HCT116 (cell line): ENCODE measurements at regions not wholly inside any gene's neighbourhood (a gene's known extent, or its start where the extent isn't known, plus 50 kb on each side); places are given as distances from the start of the nearest gene placed in this dataset.

Source experiments
- ATAC-seq: fragments of 200-7000 bp; cut with Tn5 transposase; 2 replicates; pipeline ENCODE4 v1.9.1; 2020; ENCODE audit warnings: mild to moderate bottlenecking, moderate library complexity
- BruUV-seq: library from RNA; stranded (reverse); fragments of 400-500 nt; replicated peaks from 2 replicates; lab custom pipeline; 2021; lab: Mats Ljungman, UMichigan
- CTCF ChIA-PET: fragments of 300-600 bp; sonication (Branson Sonifier 250); formaldehyde crosslinking; loops from one replicate; lab custom pipeline; 2021; ENCODE audit warnings: antibody characterized with exemption; lab: Charles Lee
- POLR2A ChIA-PET: fragments of 300-600, 350-600 bp; sonication (Branson Sonifier 250); formaldehyde crosslinking; loops from one replicate; lab custom pipeline; 2021; ENCODE audit warnings: antibody characterized with exemption; lab: Charles Lee
- RAD21 ChIA-PET, 2 experiments: fragments of 300-600 bp; sonication (Branson Sonifier 250); formaldehyde crosslinking; loops; one replicate each; lab custom pipeline; 2023; ENCODE audit warnings: low total read pairs in 2 of 2; ENCODE audit not compliant: uncharacterized antibody in 2 of 2, unreplicated experiment in 2 of 2, low non-redundant PET in 1 of 2; lab: Charles Lee
- DNase-seq: peaks from one replicate; pipeline ENCODE4 v3.0.0-alpha.2; 2010; ENCODE audit warnings: low read depth, low spot score
- H2AFZ ChIP-seq: fragments of 200-600 bp; shearing (Covaris generic), sonication (generic); 2 replicates; pipeline ENCODE4 v1.6.1; 2017; ENCODE audit warnings: low read depth, mixed run types, mixed read lengths, antibody characterized with exemption, low read length; ENCODE audit not compliant: poor library complexity, severe bottlenecking
- H3K27ac ChIP-seq: 2 replicates; pipeline ENCODE4 v1.5.1; 2012; ENCODE audit warnings: low read depth, low read length
- H3K27me3 ChIP-seq: fragments of 200-600 bp; sonication (generic); 2 replicates; pipeline ENCODE4 v1.6.1; 2016; ENCODE audit warnings: mixed run types, low read length, mixed read lengths; ENCODE audit not compliant: insufficient read depth
- H3K36me3 ChIP-seq, 2 experiments: fragments of 200-500 bp in 1 of 2; fragments of 200-600 bp in 1 of 2; sonication (Bioruptor generic) in 1 of 2; sonication (generic) in 1 of 2; 2 replicates each; pipeline versions ENCODE4 v1.5.1 to v1.6.1; 2014 to 2016; ENCODE audit warnings: low read length in 2 of 2, inconsistent platforms in 1 of 2, mixed read lengths in 1 of 2, mixed run types in 1 of 2; ENCODE audit not compliant: insufficient read depth in 2 of 2, control insufficient read depth in 1 of 2
- H3K4me1 ChIP-seq, 2 experiments: fragments of 200-600 bp in 1 of 2; sonication (generic) in 1 of 2; 2 replicates each; pipeline versions ENCODE4 v1.5.1 to v1.6.1; 2012 to 2017; ENCODE audit warnings: low read length in 2 of 2, inconsistent platforms in 1 of 2, mild to moderate bottlenecking in 1 of 2, mixed read lengths in 1 of 2, mixed run types in 1 of 2, moderate library complexity in 1 of 2; ENCODE audit not compliant: insufficient read depth in 2 of 2, control insufficient read depth in 1 of 2
- H3K4me2 ChIP-seq: fragments of 200-600 bp; sonication (generic); 2 replicates; pipeline ENCODE4 v1.6.1; 2017; ENCODE audit warnings: mixed run types, low read length, mixed read lengths
- H3K4me3 ChIP-seq, 2 experiments: fragments of 200-600 bp in 1 of 2; sonication (generic) in 1 of 2; replicated peaks in 1 of 2; 2 replicates each; pipeline ENCODE4 v1.5.1; 2011 to 2016; ENCODE audit warnings: low read length in 2 of 2, control low read depth in 1 of 2, low read depth in 1 of 2, mild to moderate bottlenecking in 1 of 2, mixed read lengths in 1 of 2, mixed run types in 1 of 2
- H3K79me2 ChIP-seq: fragments of 200-600 bp; sonication (generic); 2 replicates; pipeline ENCODE4 v1.6.1; 2017; ENCODE audit warnings: mild to moderate bottlenecking, mixed run types, low read length, moderate library complexity, mixed read lengths; ENCODE audit not compliant: insufficient read depth
- H3K9ac ChIP-seq: fragments of 200-600 bp; sonication (generic); 2 replicates; pipeline ENCODE4 v1.6.1; 2016; ENCODE audit warnings: low read length, mixed read lengths
- H3K9me2 ChIP-seq: fragments of 200-600 bp; sonication (generic), shearing (Covaris generic); 2 replicates; pipeline ENCODE4 v1.6.1; 2017; ENCODE audit warnings: mixed run types, mild to moderate bottlenecking, moderate library complexity; ENCODE audit not compliant: insufficient read depth
- H3K9me3 ChIP-seq, 2 experiments: fragments of 200-500 bp in 1 of 2; fragments of 200-600 bp in 1 of 2; sonication (Bioruptor generic) in 1 of 2; sonication (generic) in 1 of 2; 2 replicates each; pipeline ENCODE4 v1.6.1; 2014 to 2017; ENCODE audit warnings: low read length in 2 of 2, mixed read lengths in 2 of 2, inconsistent platforms in 1 of 2, low read depth in 1 of 2, mild to moderate bottlenecking in 1 of 2, mixed run types in 1 of 2, moderate library complexity in 1 of 2; ENCODE audit not compliant: control insufficient read depth in 1 of 2, insufficient read depth in 1 of 2
- H4K20me1 ChIP-seq: fragments of 200-600 bp; sonication (generic), shearing (Covaris generic); 2 replicates; pipeline ENCODE4 v1.6.1; 2017; ENCODE audit warnings: mixed run types, mild to moderate bottlenecking, moderate library complexity; ENCODE audit not compliant: insufficient read depth
- FOSL1 ChIP-seq: IDR thresholded peaks from 2 replicates; pipeline ENCODE4 v1.6.1; 2012; ENCODE audit warnings: low read depth
- JUND ChIP-seq: IDR thresholded peaks from 2 replicates; pipeline ENCODE4 v1.6.1; 2012
- RAD21 ChIP-seq: IDR thresholded peaks from 2 replicates; pipeline ENCODE4 v1.6.1; 2012; ENCODE audit warnings: low read depth, mild to moderate bottlenecking
- SP1 ChIP-seq: IDR thresholded peaks from 2 replicates; pipeline ENCODE4 v1.6.1; 2012; ENCODE audit warnings: low read depth
- SRF ChIP-seq: IDR thresholded peaks from 2 replicates; pipeline ENCODE4 v1.6.1; 2012; ENCODE audit warnings: low read depth
- TCF7L2 ChIP-seq: IDR thresholded peaks from 2 replicates; pipeline ENCODE4 v1.7.0; 2011; ENCODE audit warnings: borderline replicate concordance, inconsistent platforms; ENCODE audit not compliant: insufficient read depth, insufficient read length; ENCODE audit errors: extremely low read depth
- intact Hi-C: fragments of 100-400 bp; cut with micrococcal nuclease; formaldehyde crosslinking; loops from 2 replicates; pipeline ENCODE4 v1.10.0; 2022

- no peak for TF ChIP-seq RAD21
- H3K27ac ChIP-seq: no peak overlapping the region
These were observed 213.9 kb upstream of the STXBP5 start for GRCh38 chr6:146990284-146990683.

GRCh38 chr6:146990821-146991798, 213.1 kb upstream of the STXBP5 start:
- peak overlapping the region; percentile 25; the same call in 1 of the 2 replicates for H3K4me2 ChIP-seq
- BruUV-seq: no TSS peak
- intact Hi-C loops: no loop called here

More at GRCh38 chr6:146990284-146990683, 213.9 kb upstream of the STXBP5 start:
- H3K36me3 ChIP-seq: no peaks in the 10 kb centered on the region
- peaks cover 0 to 9% of the 10 kb centered on the region in 2 experiments; a peak in 2 of 4 replicates for H3K4me1 ChIP-seq
- no TSS peak for BruUV-seq
- no peaks in the 10 kb centered on the region for H3K27me3 ChIP-seq
- intact Hi-C loops: no loop called here
- no peak overlapping the region for H3K9ac ChIP-seq
- no peak overlapping the region for H3K4me2 ChIP-seq
- DNase-seq: no peak
- ATAC-seq: no peak
- ChIA-PET POLR2A (no interaction called here), RAD21 (interaction anchor here in 1 of 2 experiments (0.7 kb wide), 1 partner anchor 74 kb away, joined by 4 read pairs; no protein-coding TSS in a partner anchor), CTCF (no interaction called here)
- no peaks in the 10 kb centered on the region for H4K20me1 ChIP-seq
- H3K9me2 ChIP-seq: no peaks in the 10 kb centered on the region
- H2AFZ ChIP-seq: no peak overlapping the region
- no peaks in the 10 kb centered on the region for H3K79me2 ChIP-seq
- no peak overlapping the region for H3K4me3 ChIP-seq
- H3K9me3 ChIP-seq: no peaks in the 10 kb centered on the region

More at GRCh38 chr6:146990821-146991798, 213.1 kb upstream of the STXBP5 start:
- H3K4me3 ChIP-seq: no peak overlapping the region
- H3K9ac ChIP-seq: no peak overlapping the region
- H3K36me3 ChIP-seq: no peaks in the 10 kb centered on the region
- ChIA-PET CTCF (no interaction called here), RAD21 (interaction anchor here in 1 of 2 experiments (0.7 kb wide), 1 partner anchor 75 kb away, joined by 4 read pairs; no protein-coding TSS in a partner anchor)
- no peaks in the 10 kb centered on the region for H3K9me3 ChIP-seq
- peak; percentile 19 for DNase-seq
- no peaks in the 10 kb centered on the region for H3K9me2 ChIP-seq
- no peak overlapping the region for H2AFZ ChIP-seq
- H3K79me2 ChIP-seq: no peaks in the 10 kb centered on the region
- TF ChIP-seq FOSL1 (peak; percentile 15; the same call in 1 of the 2 replicates), SP1 (0 out of 2 replicates have a peak, but pooled peaks have one; percentile 22), SRF (no peak), RAD21 (no peak), JUND (peak; percentile 48), TCF7L2 (peak; percentile 79)
- TF ChIP-seq, all 23 proteins: peak for 4
- Histone ChIP-seq H3K27ac (no peak overlapping the region), H4K20me1 (no peaks in the 10 kb centered on the region), H3K27me3 (no peaks in the 10 kb centered on the region), H3K4me1 (peaks cover 0 to 9% of the 10 kb centered on the region in 2 experiments; a peak in 1 of 4 replicates)
- no peak for ATAC-seq
- POLR2A ChIA-PET: no interaction called here
